ENCODE measurements at regions not wholly inside any gene's neighbourhood (a gene's known extent, or its start where the extent isn't known, plus 50 kb on each side); places are given as distances from the start of the nearest gene placed in this dataset.

DNA sequence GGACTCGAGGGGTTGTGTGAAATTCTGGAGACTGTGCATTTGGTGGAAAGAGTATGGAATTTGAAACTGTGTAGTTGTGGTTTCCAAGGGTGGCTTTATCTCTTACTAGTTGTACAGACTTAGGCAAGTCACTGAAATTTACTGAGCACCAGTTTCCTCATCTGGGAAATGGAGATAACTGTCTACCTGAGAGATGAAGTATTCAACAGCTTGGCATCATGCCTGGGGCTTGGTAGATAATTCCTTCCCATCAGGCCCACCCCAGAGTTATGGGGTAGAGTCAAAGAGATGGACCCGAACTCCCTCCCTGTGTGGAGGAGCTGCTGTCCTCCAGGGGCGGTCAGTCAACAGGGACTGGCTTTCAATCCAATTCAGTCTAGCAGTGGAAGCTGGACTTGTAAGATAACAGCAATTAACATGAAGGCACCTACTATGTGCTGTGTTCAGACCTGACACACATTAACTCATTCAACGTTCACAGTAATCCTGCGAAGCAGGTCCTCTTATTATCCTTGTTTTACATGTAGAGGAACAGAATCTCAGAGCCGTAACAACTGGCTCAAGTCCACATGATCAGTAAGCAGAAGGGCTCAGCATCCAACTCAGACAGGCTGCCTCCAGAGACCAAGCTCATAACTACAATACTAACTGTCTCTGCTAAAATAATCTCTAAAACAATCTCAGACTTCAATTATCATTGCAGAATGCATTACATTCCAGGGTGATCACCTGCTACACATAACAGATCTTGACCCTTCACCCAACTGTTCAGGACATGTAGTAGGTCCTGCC, 432.1 kb downstream of the LPIN1 start:
- peaks cover 14% of the 10 kb centered on the region for H3K4me1 ChIP-seq (ENCODE audit: control insufficient read depth, insufficient read depth, low read length)
- no peak overlapping the region for H3K4me3 ChIP-seq (ENCODE audit: low read depth in 2 of 2, low read length in 2 of 2)
- in situ Hi-C loops (cut with HindIII; ENCODE audit: low pct_unique_long_range_greater_than_20kb, low sequenced_read_pairs): no loop called here
- intact Hi-C loops (cut with micrococcal nuclease; ENCODE audit: unreplicated experiment): loop anchor here (10.0 kb wide), 1 partner anchor 536 kb away; the partner anchor contains the start of gene TRIB2
- no peaks in the 10 kb centered on the region for H3K27me3 ChIP-seq (ENCODE audit: control insufficient read depth, insufficient read depth, low read length)
- no peaks in the 10 kb centered on the region for H3K9me3 ChIP-seq (ENCODE audit: control insufficient read depth, insufficient read depth, low read depth, low read length)
- ATAC-seq: no peak
- DNase-seq (ENCODE audit: low read depth, low spot score): no peak
- BruUV-seq (replicated peaks): no TSS peak
- ChIA-PET CTCF (no interaction called here), POLR2A (no interaction called here)
- TF ChIP-seq POLR2AphosphoS5 (IDR thresholded peaks at IDR 0.05; ENCODE audit: low read depth, low read length) (no peak), SIN3A (IDR thresholded peaks at IDR 0.05; ENCODE audit: borderline replicate concordance, insufficient read depth, low read depth, low read length) (no peak)
- TF ChIP-seq, protein P1, sequence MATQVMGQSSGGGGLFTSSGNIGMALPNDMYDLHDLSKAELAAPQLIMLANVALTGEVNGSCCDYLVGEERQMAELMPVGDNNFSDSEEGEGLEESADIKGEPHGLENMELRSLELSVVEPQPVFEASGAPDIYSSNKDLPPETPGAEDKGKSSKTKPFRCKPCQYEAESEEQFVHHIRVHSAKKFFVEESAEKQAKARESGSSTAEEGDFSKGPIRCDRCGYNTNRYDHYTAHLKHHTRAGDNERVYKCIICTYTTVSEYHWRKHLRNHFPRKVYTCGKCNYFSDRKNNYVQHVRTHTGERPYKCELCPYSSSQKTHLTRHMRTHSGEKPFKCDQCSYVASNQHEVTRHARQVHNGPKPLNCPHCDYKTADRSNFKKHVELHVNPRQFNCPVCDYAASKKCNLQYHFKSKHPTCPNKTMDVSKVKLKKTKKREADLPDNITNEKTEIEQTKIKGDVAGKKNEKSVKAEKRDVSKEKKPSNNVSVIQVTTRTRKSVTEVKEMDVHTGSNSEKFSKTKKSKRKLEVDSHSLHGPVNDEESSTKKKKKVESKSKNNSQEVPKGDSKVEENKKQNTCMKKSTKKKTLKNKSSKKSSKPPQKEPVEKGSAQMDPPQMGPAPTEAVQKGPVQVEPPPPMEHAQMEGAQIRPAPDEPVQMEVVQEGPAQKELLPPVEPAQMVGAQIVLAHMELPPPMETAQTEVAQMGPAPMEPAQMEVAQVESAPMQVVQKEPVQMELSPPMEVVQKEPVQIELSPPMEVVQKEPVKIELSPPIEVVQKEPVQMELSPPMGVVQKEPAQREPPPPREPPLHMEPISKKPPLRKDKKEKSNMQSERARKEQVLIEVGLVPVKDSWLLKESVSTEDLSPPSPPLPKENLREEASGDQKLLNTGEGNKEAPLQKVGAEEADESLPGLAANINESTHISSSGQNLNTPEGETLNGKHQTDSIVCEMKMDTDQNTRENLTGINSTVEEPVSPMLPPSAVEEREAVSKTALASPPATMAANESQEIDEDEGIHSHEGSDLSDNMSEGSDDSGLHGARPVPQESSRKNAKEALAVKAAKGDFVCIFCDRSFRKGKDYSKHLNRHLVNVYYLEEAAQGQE (IDR thresholded peaks at IDR 0.05; ENCODE audit: insufficient read depth in 1 of 2, low read depth in 2 of 2, low read length in 1 of 2): no peak
- TF ChIP-seq, protein P2, sequence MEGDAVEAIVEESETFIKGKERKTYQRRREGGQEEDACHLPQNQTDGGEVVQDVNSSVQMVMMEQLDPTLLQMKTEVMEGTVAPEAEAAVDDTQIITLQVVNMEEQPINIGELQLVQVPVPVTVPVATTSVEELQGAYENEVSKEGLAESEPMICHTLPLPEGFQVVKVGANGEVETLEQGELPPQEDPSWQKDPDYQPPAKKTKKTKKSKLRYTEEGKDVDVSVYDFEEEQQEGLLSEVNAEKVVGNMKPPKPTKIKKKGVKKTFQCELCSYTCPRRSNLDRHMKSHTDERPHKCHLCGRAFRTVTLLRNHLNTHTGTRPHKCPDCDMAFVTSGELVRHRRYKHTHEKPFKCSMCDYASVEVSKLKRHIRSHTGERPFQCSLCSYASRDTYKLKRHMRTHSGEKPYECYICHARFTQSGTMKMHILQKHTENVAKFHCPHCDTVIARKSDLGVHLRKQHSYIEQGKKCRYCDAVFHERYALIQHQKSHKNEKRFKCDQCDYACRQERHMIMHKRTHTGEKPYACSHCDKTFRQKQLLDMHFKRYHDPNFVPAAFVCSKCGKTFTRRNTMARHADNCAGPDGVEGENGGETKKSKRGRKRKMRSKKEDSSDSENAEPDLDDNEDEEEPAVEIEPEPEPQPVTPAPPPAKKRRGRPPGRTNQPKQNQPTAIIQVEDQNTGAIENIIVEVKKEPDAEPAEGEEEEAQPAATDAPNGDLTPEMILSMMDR (IDR thresholded peaks at IDR 0.05): no peak
- H3K36me3 ChIP-seq (ENCODE audit: control insufficient read depth, insufficient read depth, low read length): no peaks in the 10 kb centered on the region
- H3K27ac ChIP-seq (ENCODE audit: low read length): peak overlapping the region; percentile 64

DNA sequence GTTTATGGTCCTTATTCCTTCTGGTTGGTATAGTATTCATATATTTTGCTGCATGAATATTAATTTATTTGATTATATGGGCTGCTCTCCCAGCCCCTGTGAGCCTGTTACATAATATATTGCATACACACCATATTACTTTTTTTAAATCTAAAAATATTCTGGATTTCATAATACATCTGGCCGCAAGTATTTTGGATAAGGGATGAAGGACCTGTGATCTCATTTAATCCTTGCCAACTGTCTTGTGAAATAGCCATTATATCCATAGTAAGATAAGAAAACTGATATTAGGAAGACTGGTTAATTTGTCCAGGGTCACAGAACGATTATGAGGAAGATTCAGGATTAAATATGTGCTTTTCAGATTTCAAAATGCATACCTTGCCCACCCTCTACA, 433.6 kb downstream of the LPIN1 start:
- intact Hi-C loops (cut with micrococcal nuclease; ENCODE audit: unreplicated experiment) (no loop called here), in situ Hi-C loops (cut with HindIII; ENCODE audit: low pct_unique_long_range_greater_than_20kb, low sequenced_read_pairs) (no loop called here)
- CTCF ChIA-PET: interaction anchor here (0.6 kb wide), 1 partner anchor 556 kb away, joined by 3 read pairs; no protein-coding TSS in a partner anchor

More for the DNA sequence above, 433.6 kb downstream of the LPIN1 start:
- no peak for TF ChIP-seq TCF7L2 (IDR thresholded peaks at IDR 0.05; ENCODE audit: low read depth, low read length)
- TF ChIP-seq, protein P1 (IDR thresholded peaks at IDR 0.05; ENCODE audit: insufficient read depth in 1 of 2, low read depth in 2 of 2, low read length in 1 of 2): no peak
- TF ChIP-seq, protein P2 (IDR thresholded peaks at IDR 0.05): no peak
- no peak for TF ChIP-seq POLR2AphosphoS5 (IDR thresholded peaks at IDR 0.05; ENCODE audit: low read depth, low read length)
- TF ChIP-seq SIN3A (IDR thresholded peaks at IDR 0.05; ENCODE audit: borderline replicate concordance, insufficient read depth, low read depth, low read length): no peak
- Histone ChIP-seq H3K4me1 (ENCODE audit: control insufficient read depth, insufficient read depth, low read length) (peaks cover 14% of the 10 kb centered on the region), H3K9me3 (ENCODE audit: control insufficient read depth, insufficient read depth, low read depth, low read length) (no peaks in the 10 kb centered on the region), H3K27ac (ENCODE audit: low read length) (no peak overlapping the region; the same call in 1 of the 2 replicates), H3K27me3 (ENCODE audit: control insufficient read depth, insufficient read depth, low read length) (no peaks in the 10 kb centered on the region), H3K4me3 (ENCODE audit: low read depth in 2 of 2, low read length in 2 of 2) (no peak overlapping the region), H3K36me3 (ENCODE audit: control insufficient read depth, insufficient read depth, low read length) (no peaks in the 10 kb centered on the region)
- no peak for ATAC-seq
- POLR2A ChIA-PET: no interaction called here
- no TSS peak for BruUV-seq (replicated peaks)
- DNase-seq (ENCODE audit: low read depth, low spot score): no peak

Data from Panc1 (cell line).